ENCODE measurements at regions not wholly inside any gene's neighbourhood (a gene's known extent, or its start where the extent isn't known, plus 50 kb on each side); places are given as distances from the start of the nearest gene placed in this dataset.
"Not testable (repeated sequence)": the region's sequence is repeated elsewhere in the genome, so short reads cannot be mapped to it uniquely, and the experiment has no call there.

GRCh38 chr22:46026899-46027210, 49.9 kb upstream of the WNT7B start:
- DNase-seq = no peak

GRCh38 chr22:46027211-46028105, 50.5 kb upstream of the WNT7B start:
- no peak for DNase-seq

- no peak for DNase-seq
Measured at GRCh38 chr22:46028106-46028991, 51.4 kb upstream of the WNT7B start.

GRCh38 chr22:46029036-46029435, 52.1 kb upstream of the WNT7B start:
- no peak for DNase-seq

GRCh38 chr22:46029574-46030200, 52.7 kb upstream of the WNT7B start:
- DNase-seq = no peak

GRCh38 chr22:46030231-46030880, 53.4 kb upstream of the WNT7B start:
- DNase-seq = no peak

- no peak for DNase-seq
Measured at GRCh38 chr22:46031066-46031465, 54.1 kb upstream of the WNT7B start.

GRCh38 chr22:46031557-46031956, 54.6 kb upstream of the WNT7B start:
- no peak for DNase-seq

GRCh38 chr22:46031965-46032851, 55.2 kb upstream of the WNT7B start:
- DNase-seq = no peak

GRCh38 chr22:46033256-46034200, 56.6 kb upstream of the WNT7B start:
- DNase-seq = no peak

GRCh38 chr22:46034480-46034879, 57.5 kb upstream of the WNT7B start:
- not testable (repeated sequence) for DNase-seq

GRCh38 chr22:46035380-46035741, 58.4 kb upstream of the WNT7B start:
- DNase-seq = no peak

GRCh38 chr22:46035742-46036557, 59.0 kb upstream of the WNT7B start:
- peak; percentile 99 for DNase-seq

- DNase-seq = no peak
Measured at GRCh38 chr22:46036558-46037408, 59.8 kb upstream of the WNT7B start.

GRCh38 chr22:46038174-46038487, 61.2 kb upstream of the WNT7B start:
- DNase-seq = no peak

- DNase-seq = no peak
Measured at GRCh38 chr22:46038516-46039430, 61.8 kb upstream of the WNT7B start.

GRCh38 chr22:46039535-46039934, 62.6 kb upstream of the WNT7B start:
- DNase-seq = no peak

Measured in GOT3 (cell line).